Thyroid gland (tissue), 4 donors: ENCODE measurements at regions not wholly inside any gene's neighbourhood (a gene's known extent, or its start where the extent isn't known, plus 50 kb on each side); places are given as distances from the start of the nearest gene placed in this dataset.

ENCODE experiments used
- POLR2A ChIP-seq, 2 donors: fragments of 450-650 bp; IDR thresholded peaks; one replicate each; pipeline ENCODE4 v1.6.1; 2017; ENCODE audit warnings: antibody characterized with exemption in 2 of 2, mild to moderate bottlenecking in 2 of 2, moderate library complexity in 1 of 2
- TF ChIP-seq, protein P1 (sequence below), 6 experiments: fragments of 200-600 bp in 3 of 6; fragments of 450-650 bp in 3 of 6; sonication (generic) in 3 of 6; IDR thresholded peaks; one replicate each; pipeline ENCODE4 v1.5.1; 2016 to 2019; ENCODE audit warnings: antibody characterized with exemption in 6 of 6, mild to moderate bottlenecking in 2 of 6, inconsistent platforms in 1 of 6, moderate library complexity in 1 of 6

DNA sequence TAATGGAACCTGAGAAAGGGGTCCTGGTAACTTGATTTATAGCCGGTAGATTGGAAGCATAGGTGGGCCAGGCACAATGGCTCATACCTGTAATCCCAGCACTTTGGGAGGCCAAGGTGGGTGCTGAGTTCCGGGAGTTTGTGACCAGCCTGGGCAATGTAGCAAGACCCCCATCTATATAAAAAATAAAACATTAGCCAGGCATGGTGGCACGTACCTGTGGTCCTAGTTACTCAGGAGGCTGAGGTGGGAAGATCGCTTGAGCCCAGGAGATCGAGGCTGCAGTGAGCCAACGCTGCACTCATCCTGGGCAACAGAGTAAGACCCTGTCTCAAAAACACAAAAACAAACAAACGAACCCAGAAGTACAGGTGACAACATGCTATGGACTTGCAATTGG is 76.5 kb downstream of the ZNF281 start:
- TF ChIP-seq, protein P1, sequence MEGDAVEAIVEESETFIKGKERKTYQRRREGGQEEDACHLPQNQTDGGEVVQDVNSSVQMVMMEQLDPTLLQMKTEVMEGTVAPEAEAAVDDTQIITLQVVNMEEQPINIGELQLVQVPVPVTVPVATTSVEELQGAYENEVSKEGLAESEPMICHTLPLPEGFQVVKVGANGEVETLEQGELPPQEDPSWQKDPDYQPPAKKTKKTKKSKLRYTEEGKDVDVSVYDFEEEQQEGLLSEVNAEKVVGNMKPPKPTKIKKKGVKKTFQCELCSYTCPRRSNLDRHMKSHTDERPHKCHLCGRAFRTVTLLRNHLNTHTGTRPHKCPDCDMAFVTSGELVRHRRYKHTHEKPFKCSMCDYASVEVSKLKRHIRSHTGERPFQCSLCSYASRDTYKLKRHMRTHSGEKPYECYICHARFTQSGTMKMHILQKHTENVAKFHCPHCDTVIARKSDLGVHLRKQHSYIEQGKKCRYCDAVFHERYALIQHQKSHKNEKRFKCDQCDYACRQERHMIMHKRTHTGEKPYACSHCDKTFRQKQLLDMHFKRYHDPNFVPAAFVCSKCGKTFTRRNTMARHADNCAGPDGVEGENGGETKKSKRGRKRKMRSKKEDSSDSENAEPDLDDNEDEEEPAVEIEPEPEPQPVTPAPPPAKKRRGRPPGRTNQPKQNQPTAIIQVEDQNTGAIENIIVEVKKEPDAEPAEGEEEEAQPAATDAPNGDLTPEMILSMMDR (IDR thresholded peaks at IDR 0.05), result no peak
- no peak for TF ChIP-seq POLR2A (IDR thresholded peaks at IDR 0.05)
